H9 (cell line): ENCODE measurements at regions not wholly inside any gene's neighbourhood (a gene's known extent, or its start where the extent isn't known, plus 50 kb on each side); places are given as distances from the start of the nearest gene placed in this dataset.

Experiments used
- DNase-seq: peaks from one replicate; pipeline ENCODE4 v3.0.0-alpha.2; 2017
- H2AFZ ChIP-seq: one replicate; pipeline ENCODE4 v1.6.1; 2013; ENCODE audit warnings: mild to moderate bottlenecking, low read length, control low read depth, moderate library complexity
- H2AK5ac ChIP-seq: 2 replicates; pipeline ENCODE4 v1.6.1; 2013; ENCODE audit warnings: low read length, control low read depth, mixed read lengths; ENCODE audit not compliant: insufficient read length
- H2BK120ac ChIP-seq: one replicate; pipeline ENCODE4 v1.6.1; 2013; ENCODE audit warnings: low read depth, mild to moderate bottlenecking, low read length, control low read depth, inconsistent platforms; ENCODE audit not compliant: poor library complexity, severe bottlenecking
- H2BK12ac ChIP-seq: 2 replicates; pipeline ENCODE4 v1.6.1; 2013; ENCODE audit warnings: low read length, control low read depth, mixed read lengths, low read depth; ENCODE audit not compliant: insufficient read length
- H2BK15ac ChIP-seq: 2 replicates; pipeline ENCODE4 v1.6.1; 2013; ENCODE audit warnings: low read depth, low read length, control low read depth
- H2BK20ac ChIP-seq: one replicate; pipeline ENCODE4 v1.6.1; 2013; ENCODE audit warnings: low read depth, mild to moderate bottlenecking, low read length, control low read depth, inconsistent platforms; ENCODE audit not compliant: poor library complexity, severe bottlenecking
- H2BK5ac ChIP-seq: 2 replicates; pipeline ENCODE4 v1.6.1; 2013; ENCODE audit warnings: low read length, control low read depth, mixed read lengths; ENCODE audit not compliant: insufficient read length
- H3K14ac ChIP-seq: 2 replicates; pipeline ENCODE4 v1.6.1; 2013; ENCODE audit warnings: low read length, control low read depth; ENCODE audit not compliant: insufficient read depth
- H3K18ac ChIP-seq: 2 replicates; pipeline ENCODE4 v1.6.1; 2013; ENCODE audit warnings: low read depth, mild to moderate bottlenecking, mixed read lengths, low read length, control low read depth; ENCODE audit not compliant: insufficient read length
- H3K23ac ChIP-seq: 2 replicates; pipeline ENCODE4 v1.6.1; 2013; ENCODE audit warnings: low read length, control low read depth, mixed read lengths, low read depth; ENCODE audit not compliant: insufficient read length
- H3K23me2 ChIP-seq: 2 replicates; pipeline ENCODE4 v1.6.1; 2013; ENCODE audit warnings: low read depth, mild to moderate bottlenecking, mixed read lengths, low read length, control low read depth; ENCODE audit not compliant: insufficient read length, poor library complexity, severe bottlenecking
- H3K27ac ChIP-seq: 2 replicates; pipeline ENCODE4 v1.5.1; 2013; ENCODE audit warnings: low read length, control low read depth, mixed read lengths, low read depth; ENCODE audit not compliant: insufficient read length
- H3K27me3 ChIP-seq: 2 replicates; pipeline ENCODE4 v1.6.1; 2013; ENCODE audit warnings: low read length, control low read depth, inconsistent platforms; ENCODE audit not compliant: insufficient read depth
- H3K4ac ChIP-seq: 2 replicates; pipeline ENCODE4 v1.6.1; 2013; ENCODE audit warnings: low read depth, mild to moderate bottlenecking, control low read depth, inconsistent platforms, low read length, moderate library complexity
- H3K4me1 ChIP-seq: 2 replicates; pipeline ENCODE4 v1.6.1; 2013; ENCODE audit warnings: low read length, control low read depth, inconsistent platforms; ENCODE audit not compliant: insufficient read depth
- H3K4me2 ChIP-seq: 2 replicates; pipeline ENCODE4 v1.6.1; 2013; ENCODE audit warnings: low read length, control low read depth, mixed read lengths; ENCODE audit not compliant: insufficient read length, insufficient read depth
- H3K56ac ChIP-seq: 2 replicates; pipeline ENCODE4 v1.6.1; 2013; ENCODE audit warnings: low read depth, mild to moderate bottlenecking, mixed read lengths, low read length, control low read depth; ENCODE audit not compliant: insufficient read length
- H3K79me1 ChIP-seq: 2 replicates; pipeline ENCODE4 v1.6.1; 2013; ENCODE audit warnings: low read depth, mild to moderate bottlenecking, moderate library complexity, low read length, control low read depth, inconsistent platforms; ENCODE audit not compliant: insufficient read depth, poor library complexity, severe bottlenecking
- H3K79me2 ChIP-seq: 2 replicates; pipeline ENCODE4 v1.6.1; 2013; ENCODE audit warnings: low read length, control low read depth, inconsistent platforms; ENCODE audit not compliant: insufficient read depth
- H3K9ac ChIP-seq: 2 replicates; pipeline ENCODE4 v1.6.1; 2013; ENCODE audit warnings: low read length, control low read depth, mixed read lengths; ENCODE audit not compliant: insufficient read length; ENCODE audit errors: extremely low read depth
- H3K9me3 ChIP-seq: one replicate; pipeline ENCODE4 v1.6.1; 2013; ENCODE audit warnings: low read depth, low read length, inconsistent platforms; ENCODE audit not compliant: control insufficient read depth
- H3T11ph ChIP-seq: one replicate; pipeline ENCODE4 v1.6.1; 2013; ENCODE audit warnings: mild to moderate bottlenecking, low read length, control low read depth, inconsistent platforms
- H4K20me1 ChIP-seq: one replicate; pipeline ENCODE4 v1.6.1; 2013; ENCODE audit not compliant: control insufficient read depth, insufficient read length, insufficient read depth
- H4K5ac ChIP-seq: 2 replicates; pipeline ENCODE4 v1.6.1; 2013; ENCODE audit warnings: low read depth, mild to moderate bottlenecking, mixed read lengths, low read length, control low read depth; ENCODE audit not compliant: insufficient read length
- H4K8ac ChIP-seq: replicated peaks from 2 replicates; pipeline ENCODE4 v1.6.1; 2013; ENCODE audit warnings: low read length, control low read depth, mixed read lengths, low read depth; ENCODE audit not compliant: insufficient read length
- H4K91ac ChIP-seq: 2 replicates; pipeline ENCODE4 v1.6.1; 2013; ENCODE audit warnings: low read depth, mild to moderate bottlenecking, moderate library complexity, mixed read lengths, low read length, control low read depth; ENCODE audit not compliant: insufficient read length
- H3K27ac Mint-ChIP-seq, 3 experiments: 2 replicates in 2 of 3; 3 replicates in 1 of 3; pipeline ENCODE4 v1.8.0; 2020 to 2021; ENCODE audit warnings: mixed read lengths in 3 of 3, mild to moderate bottlenecking in 1 of 3, moderate library complexity in 1 of 3
- H3K27me3 Mint-ChIP-seq: 2 replicates; pipeline ENCODE4 v1.8.0; 2021; ENCODE audit warnings: low read depth, mild to moderate bottlenecking, moderate library complexity, mixed read lengths
- H3K36me3 Mint-ChIP-seq, 3 experiments: 2 replicates in 2 of 3; 3 replicates in 1 of 3; pipeline ENCODE4 v1.8.0; 2020 to 2021; ENCODE audit warnings: low read depth in 3 of 3, mixed read lengths in 3 of 3; ENCODE audit not compliant: insufficient read depth in 1 of 3
- H3K4me1 Mint-ChIP-seq, 2 experiments: 2 replicates each; pipeline ENCODE4 v1.8.0; 2020; ENCODE audit warnings: mixed read lengths in 2 of 2
- H3K4me3 Mint-ChIP-seq, 2 experiments: 2 replicates in 1 of 2; 3 replicates in 1 of 2; pipeline ENCODE4 v1.8.0; 2020 to 2021; ENCODE audit warnings: mild to moderate bottlenecking in 2 of 2, mixed read lengths in 2 of 2, moderate library complexity in 1 of 2
- H3K9me3 Mint-ChIP-seq, 2 experiments: 2 replicates in 1 of 2; 3 replicates in 1 of 2; pipeline ENCODE4 v1.8.0; 2020; ENCODE audit warnings: mild to moderate bottlenecking in 2 of 2, mixed read lengths in 2 of 2, moderate library complexity in 1 of 2
- CTCF ChIP-seq: fragments of 200-600 bp; sonication (generic); conservative IDR thresholded peaks from 3 replicates; pipeline ENCODE4 v1.8.0; 2021; ENCODE audit warnings: antibody characterized with exemption, mild to moderate bottlenecking
- WGBS: extraction: QIAGEN DNeasy Blood & Tissue Kit; methylation state at CpG from one replicate; pipeline ENCODE4 v1.1.7; 2013; ENCODE audit warnings: missing lambda C conversion rate, low lambda C conversion rate, mixed read lengths; ENCODE audit not compliant: insufficient read length; ENCODE audit errors: extremely low coverage; 5-methylcytosine and 5-hydroxymethylcytosine counted together

- Histone ChIP-seq H2BK20ac (no peak overlapping the region), H4K91ac (no peak overlapping the region), H2BK120ac (no peak overlapping the region), H2BK15ac (no peak overlapping the region), H3K9me3 (no peaks in the 10 kb centered on the region), H3K27ac (no peak overlapping the region), H3K4me1 (no peaks in the 10 kb centered on the region), H2AFZ (no peak overlapping the region), H3K14ac (no peak overlapping the region), H3K18ac (no peak overlapping the region), H3T11ph (no peak overlapping the region), H3K56ac (no peak overlapping the region), H3K4ac (no peak overlapping the region), H3K23me2 (no peaks in the 10 kb centered on the region), H2BK12ac (no peak overlapping the region), H3K27me3 (no peaks in the 10 kb centered on the region), H3K23ac (no peak overlapping the region), H4K8ac (no peak overlapping the region), H3K79me2 (no peaks in the 10 kb centered on the region), H2AK5ac (no peak overlapping the region), H3K4me2 (no peak overlapping the region), H3K79me1 (no peaks in the 10 kb centered on the region), H2BK5ac (no peak overlapping the region), H3K9ac (no peak overlapping the region), H4K5ac (no peak overlapping the region), H4K20me1 (no peaks in the 10 kb centered on the region)
- Mint-ChIP-seq H3K4me1 (no peaks in the 10 kb centered on the region), H3K27me3 (no peaks in the 10 kb centered on the region), H3K36me3 (no peaks in the 10 kb centered on the region), H3K27ac (no peak overlapping the region), H3K4me3 (no peak overlapping the region), H3K9me3 (no peaks in the 10 kb centered on the region)
- no peak for DNase-seq
- WGBS = no CpG with 5 or more reads among the region's 1 CpG
- TF ChIP-seq CTCF = no peak
Measured at GRCh38 chr4:111961809-111962208, 183.4 kb upstream of the FAM241A start.
